Kidney (tissue), 13 donors: ENCODE measurements at regions not wholly inside any gene's neighbourhood (a gene's known extent, or its start where the extent isn't known, plus 50 kb on each side); places are given as distances from the start of the nearest gene placed in this dataset.

Source experiments
- DNase-seq, 5 donors: peaks; one replicate each; pipeline ENCODE4 v3.0.0-alpha.2; 2013 to 2020
- FAIRE-seq: peaks from 2 replicates; lab custom pipeline; 2012; peaks lifted over from hg19 to GRCh38; lab: Jason Lieb, UNC
- H3K27ac ChIP-seq, 2 donors: one replicate each; pipeline ENCODE4 v1.7.0; 2013; ENCODE audit warnings: low read depth in 2 of 2, low read length in 2 of 2, inconsistent platforms in 1 of 2
- H3K27me3 ChIP-seq: one replicate; pipeline ENCODE4 v1.7.1; 2013; ENCODE audit warnings: low read length, inconsistent platforms; ENCODE audit not compliant: control insufficient read depth, insufficient read depth
- H3K36me3 ChIP-seq, 3 donors: one replicate each; pipeline versions ENCODE4 v1.7.0 to v1.7.1; 2013; ENCODE audit warnings: low read length in 3 of 3, control low read depth in 1 of 3, inconsistent platforms in 1 of 3; ENCODE audit not compliant: insufficient read depth in 3 of 3, control insufficient read depth in 2 of 3
- H3K4me1 ChIP-seq, 3 donors: one replicate each; pipeline versions ENCODE4 v1.7.0 to v1.7.1; 2013; ENCODE audit warnings: low read length in 3 of 3, inconsistent platforms in 1 of 3, low read depth in 1 of 3; ENCODE audit not compliant: control insufficient read depth in 2 of 3, insufficient read depth in 2 of 3
- H3K4me3 ChIP-seq, 3 donors: one replicate each; pipeline versions ENCODE4 v1.7.0 to v1.8.1; 2013; ENCODE audit warnings: low read length in 3 of 3, control low read depth in 1 of 3, inconsistent platforms in 1 of 3
- H3K9ac ChIP-seq, 3 donors: one replicate each; pipeline versions ENCODE4 v1.7.0 to v1.7.1; 2013; ENCODE audit warnings: low read length in 3 of 3, control low read depth in 1 of 3, inconsistent platforms in 1 of 3
- H3K9me3 ChIP-seq, 3 donors: one replicate each; pipeline versions ENCODE4 v1.7.0 to v1.7.1; 2013; ENCODE audit warnings: low read length in 3 of 3, control low read depth in 1 of 3, inconsistent platforms in 1 of 3; ENCODE audit not compliant: control insufficient read depth in 2 of 3, insufficient read depth in 1 of 3
- CTCF ChIP-seq: IDR thresholded peaks from 3 replicates; pipeline ENCODE4 v1.5.1; 2012; ENCODE audit warnings: mild to moderate bottlenecking, moderate library complexity, borderline replicate concordance; ENCODE audit not compliant: insufficient read depth; ENCODE audit errors: extremely low read depth
- intact Hi-C: fragments of 100-400 bp; cut with DNase I; formaldehyde crosslinking; loops from one replicate; pipeline ENCODE4 v1.11.1; 2022
- donor health status: control.
- donor health status: control.
- donor health status: control.
- donor health status: control.
- donor health status: control.
- donor health status: DM: yes; HTN: yes; CAD: no.
- donor health status: Normal renal cell carcinoma (clear cell type).

- Histone ChIP-seq H3K4me1 (no peaks in the 10 kb centered on the region), H3K9ac (no peak overlapping the region), H3K27me3 (no peaks in the 10 kb centered on the region), H3K36me3 (no peaks in the 10 kb centered on the region), H3K4me3 (no peak overlapping the region), H3K27ac (no peak overlapping the region), H3K9me3 (no peaks in the 10 kb centered on the region)
- no peak for FAIRE-seq
- no peak for TF ChIP-seq CTCF
- DNase-seq, result no peak
- intact Hi-C loops, result no loop called here
Observed at GRCh38 chr10:53543410-53543809, 770.8 kb upstream of the MBL2 start.

- peak in 1 of 5 donors; percentile 9 for DNase-seq
- Histone ChIP-seq H3K27me3 (no peaks in the 10 kb centered on the region), H3K4me3 (no peak overlapping the region), H3K27ac (no peak overlapping the region), H3K36me3 (no peaks in the 10 kb centered on the region), H3K4me1 (no peaks in the 10 kb centered on the region), H3K9ac (no peak overlapping the region), H3K9me3 (no peaks in the 10 kb centered on the region)
- intact Hi-C loops, result no loop called here
- no peak for TF ChIP-seq CTCF
- FAIRE-seq, result no peak
Observed at GRCh38 chr10:53537508-53537907, 764.9 kb upstream of the MBL2 start.

- DNase-seq (no peak), FAIRE-seq (no peak)
- no peaks in the 10 kb centered on the region for H3K4me1 ChIP-seq
- H3K4me3 ChIP-seq, result no peak overlapping the region
- H3K27ac ChIP-seq, result no peak overlapping the region
- intact Hi-C loops, result no loop called here
- no peaks in the 10 kb centered on the region for H3K36me3 ChIP-seq
- no peak for TF ChIP-seq CTCF
- no peaks in the 10 kb centered on the region for H3K9me3 ChIP-seq
- no peak overlapping the region for H3K9ac ChIP-seq
- no peaks in the 10 kb centered on the region for H3K27me3 ChIP-seq
Observed at GRCh38 chr10:53536322-53536721, 763.7 kb upstream of the MBL2 start.

- H3K9me3 ChIP-seq, result no peaks in the 10 kb centered on the region
- FAIRE-seq (no peak), DNase-seq (no peak)
- no peak for TF ChIP-seq CTCF
- H3K4me3 ChIP-seq, result no peak overlapping the region
- H3K27me3 ChIP-seq, result no peaks in the 10 kb centered on the region
- H3K27ac ChIP-seq, result no peak overlapping the region
- no peaks in the 10 kb centered on the region for H3K4me1 ChIP-seq
- no peak overlapping the region for H3K9ac ChIP-seq
- no peaks in the 10 kb centered on the region for H3K36me3 ChIP-seq
- intact Hi-C loops, result no loop called here
Observed at GRCh38 chr10:53534428-53534827, 761.8 kb upstream of the MBL2 start.
